ENCODE measurements at regions not wholly inside any gene's neighbourhood (a gene's known extent, or its start where the extent isn't known, plus 50 kb on each side); places are given as distances from the start of the nearest gene placed in this dataset.

DNA sequence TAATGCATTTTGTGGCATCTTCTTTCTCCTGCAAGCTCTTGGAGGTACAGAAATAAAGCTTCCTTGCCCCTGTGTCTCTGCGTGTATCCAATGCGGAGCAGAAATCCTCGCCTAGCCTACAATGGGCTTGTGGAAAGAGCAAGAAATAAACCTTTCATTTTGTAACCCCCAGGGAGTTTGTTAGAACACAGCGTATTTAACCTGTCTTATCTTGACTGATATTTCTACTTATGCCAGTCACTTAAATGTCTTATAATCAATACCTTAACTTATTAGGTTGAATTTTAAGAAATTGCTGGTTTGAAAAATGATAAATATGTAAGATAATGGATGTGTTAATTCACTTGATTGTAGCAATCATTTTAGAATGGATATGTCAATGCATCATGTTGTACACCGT is 629.8 kb upstream of the IGFBP3 start:
- no peaks in the 10 kb centered on the region for H3K9me3 ChIP-seq (ENCODE audit: control insufficient read depth in 4 of 4, low read length in 3 of 4)
- no peak overlapping the region for H3K4me3 ChIP-seq (ENCODE audit: low read depth in 1 of 3, low read length in 3 of 3)
- no peaks in the 10 kb centered on the region for H3K36me3 ChIP-seq (ENCODE audit: control insufficient read depth in 4 of 4, insufficient read depth in 3 of 4, low read depth in 1 of 4, low read length in 3 of 4)
- peaks cover 0 to 16% (median 13%) of the 10 kb centered on the region in 4 donors for H3K4me1 ChIP-seq (ENCODE audit: control insufficient read depth in 4 of 4, insufficient read depth in 4 of 4, low read length in 3 of 4)
- no peaks in the 10 kb centered on the region for H3K27me3 ChIP-seq (ENCODE audit: control insufficient read depth in 4 of 4, insufficient read depth in 4 of 4, low read length in 3 of 4)
- 89% methylated on average over 5 of the region's 5 CpGs for WGBS
- H3K27ac ChIP-seq (ENCODE audit: low read depth in 1 of 2, low read length in 2 of 2) = no peak overlapping the region
- TF ChIP-seq, protein P1, sequence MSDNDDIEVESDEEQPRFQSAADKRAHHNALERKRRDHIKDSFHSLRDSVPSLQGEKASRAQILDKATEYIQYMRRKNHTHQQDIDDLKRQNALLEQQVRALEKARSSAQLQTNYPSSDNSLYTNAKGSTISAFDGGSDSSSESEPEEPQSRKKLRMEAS (IDR thresholded peaks at IDR 0.05) = no peak
- TF ChIP-seq YY1 (IDR thresholded peaks at IDR 0.05) = no peak
- no peak for TF ChIP-seq FOXA2 (IDR thresholded peaks at IDR 0.05)
- no peak for TF ChIP-seq REST (IDR thresholded peaks at IDR 0.05)
- H3K9ac ChIP-seq (ENCODE audit: low read depth in 1 of 2, low read length in 2 of 2) = no peak overlapping the region
- no peak for DNase-seq (ENCODE audit: low spot score)

DNA sequence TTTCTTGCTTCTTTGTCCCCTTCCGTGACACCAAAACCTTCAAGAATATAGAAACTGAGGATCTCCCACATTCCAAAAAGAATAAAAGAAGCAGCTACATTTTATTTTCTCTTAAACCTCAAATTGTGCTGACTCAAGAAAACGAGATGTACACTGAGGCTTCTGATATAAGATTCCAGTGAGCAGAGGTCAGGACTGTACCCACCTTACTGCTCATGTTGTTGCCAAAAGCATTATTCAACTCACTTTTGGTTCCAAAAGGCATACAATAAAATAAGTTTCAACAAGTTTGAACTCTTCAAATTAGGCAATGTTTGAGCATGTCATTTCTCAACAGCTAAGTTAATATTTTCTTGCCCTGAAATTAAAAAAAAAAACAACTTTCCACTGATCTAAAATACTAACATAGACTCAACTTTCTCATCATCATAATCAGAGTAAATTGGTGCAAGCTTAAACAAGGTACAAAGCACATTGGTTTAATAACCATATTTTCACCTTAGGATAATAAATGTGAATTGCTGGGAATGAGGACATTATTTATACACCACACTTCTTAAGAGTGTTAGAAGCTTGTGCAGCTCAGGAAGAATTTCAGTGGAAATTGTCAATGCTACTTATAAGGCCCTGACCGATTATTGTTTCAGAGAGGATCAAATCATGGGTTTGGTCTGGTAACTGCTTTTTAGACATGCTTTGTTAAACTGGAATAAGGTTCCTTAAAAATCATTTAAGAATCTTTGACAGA is 629.0 kb upstream of the IGFBP3 start:
- Histone ChIP-seq H3K9me3 (ENCODE audit: control insufficient read depth in 4 of 4, low read length in 3 of 4) (no peaks in the 10 kb centered on the region), H3K4me3 (ENCODE audit: low read depth in 1 of 3, low read length in 3 of 3) (no peak overlapping the region), H3K36me3 (ENCODE audit: control insufficient read depth in 4 of 4, insufficient read depth in 3 of 4, low read depth in 1 of 4, low read length in 3 of 4) (no peaks in the 10 kb centered on the region), H3K4me1 (ENCODE audit: control insufficient read depth in 4 of 4, insufficient read depth in 4 of 4, low read length in 3 of 4) (peaks cover 0 to 16% (median 13%) of the 10 kb centered on the region in 4 donors), H3K27ac (ENCODE audit: low read depth in 1 of 2, low read length in 2 of 2) (peak overlapping the region in 1 of 2 donors; percentile 35), H3K9ac (ENCODE audit: low read depth in 1 of 2, low read length in 2 of 2) (peak overlapping the region in 1 of 2 donors; percentile 46), H3K27me3 (ENCODE audit: control insufficient read depth in 4 of 4, insufficient read depth in 4 of 4, low read length in 3 of 4) (no peaks in the 10 kb centered on the region)
- WGBS = 41% methylated on average over 3 of the region's 3 CpGs
- TF ChIP-seq GABPA (IDR thresholded peaks at IDR 0.05 in 1 of 2, conservative IDR thresholded peaks at IDR 0.05 in 1 of 2) (no peak), REST (IDR thresholded peaks at IDR 0.05) (no peak), FOXA2 (IDR thresholded peaks at IDR 0.05) (peak; percentile 39), TAF1 (conservative IDR thresholded peaks at IDR 0.05) (no peak), RXRA (IDR thresholded peaks at IDR 0.05) (peak; percentile 44 to 79), JUND (IDR thresholded peaks at IDR 0.05) (peak; percentile 49 to 67), RAD21 (IDR thresholded peaks at IDR 0.05) (peak; percentile 16 to 28), ATF3 (IDR thresholded peaks at IDR 0.05) (no peak), YY1 (IDR thresholded peaks at IDR 0.05) (peak; percentile 46), FOXA1 (IDR thresholded peaks at IDR 0.05) (no peak), NR2F2 (IDR thresholded peaks at IDR 0.05) (no peak), HNF4A (conservative IDR thresholded peaks at IDR 0.05) (peak; percentile 68 to 69), SP1 (IDR thresholded peaks at IDR 0.05) (peak; percentile 44)
- TF ChIP-seq, protein P1 (IDR thresholded peaks at IDR 0.05) = peak; percentile 31
- no peak for DNase-seq (ENCODE audit: low spot score)

All from liver (tissue), 7 donors.